ENCODE measurements at regions not wholly inside any gene's neighbourhood (a gene's known extent, or its start where the extent isn't known, plus 50 kb on each side); places are given as distances from the start of the nearest gene placed in this dataset.

GRCh38 chr1:101739146-101739545 lies 257.6 kb downstream of the OLFM3 start:
- ChIA-PET POLR2A (no interaction called here), CTCF (no interaction called here)

- ChIA-PET POLR2A (no interaction called here), CTCF (no interaction called here)
Observed at GRCh38 chr1:101739826-101740330, 256.8 kb downstream of the OLFM3 start.

- ChIA-PET POLR2A (no interaction called here), CTCF (no interaction called here)
Observed at GRCh38 chr1:101741910-101742309, 254.8 kb downstream of the OLFM3 start.

GRCh38 chr1:101742509-101742908 lies 254.2 kb downstream of the OLFM3 start:
- POLR2A ChIA-PET: no interaction called here

GRCh38 chr1:101745551-101746270 lies 251.0 kb downstream of the OLFM3 start:
- POLR2A ChIA-PET: no interaction called here
- CTCF ChIA-PET: no interaction called here

More at GRCh38 chr1:101742509-101742908, 254.2 kb downstream of the OLFM3 start:
- CTCF ChIA-PET: no interaction called here

- ChIA-PET CTCF (no interaction called here), POLR2A (no interaction called here)
Observed at GRCh38 chr1:101748077-101748476, 248.6 kb downstream of the OLFM3 start.

Measured in activated CD8-positive, alpha-beta memory T cell treated with anti-CD3 and anti-CD28 coated beads for 36 hours (primary cell).